GM23248 (cell line): ENCODE measurements at regions not wholly inside any gene's neighbourhood (a gene's known extent, or its start where the extent isn't known, plus 50 kb on each side); places are given as distances from the start of the nearest gene placed in this dataset.
A peak's percentile ranks its signal among the peaks of the same experiment; 100 is the strongest.

ENCODE experiments used
- DNase-seq: peaks from one replicate; pipeline ENCODE4 v3.0.0-alpha.2; 2015
- H2AFZ ChIP-seq: fragments of 200-600 bp; sonication (generic); 2 replicates; pipeline ENCODE4 v1.6.1; 2016; ENCODE audit warnings: antibody characterized with exemption
- H3F3A ChIP-seq: fragments of 200-600 bp; sonication (generic); 2 replicates; pipeline ENCODE4 v1.6.1; 2016; ENCODE audit warnings: mild to moderate bottlenecking, antibody characterized with exemption, mixed run types; ENCODE audit not compliant: insufficient read depth
- H3K27ac ChIP-seq: fragments of 200-600 bp; sonication (generic); 2 replicates; pipeline ENCODE4 v1.5.1; 2016; ENCODE audit warnings: mild to moderate bottlenecking
- H3K27me3 ChIP-seq: fragments of 200-600 bp; sonication (generic); replicated peaks from 2 replicates; pipeline ENCODE4 v1.6.1; 2016; ENCODE audit warnings: mild to moderate bottlenecking; ENCODE audit not compliant: insufficient read depth
- H3K36me3 ChIP-seq: fragments of 200-600 bp; sonication (generic); 2 replicates; pipeline ENCODE4 v1.6.1; 2016; ENCODE audit warnings: low read depth, mild to moderate bottlenecking
- H3K4me1 ChIP-seq: fragments of 200-600 bp; sonication (generic); 2 replicates; pipeline ENCODE4 v1.6.1; 2016; ENCODE audit warnings: mild to moderate bottlenecking; ENCODE audit not compliant: insufficient read depth
- H3K4me2 ChIP-seq: fragments of 200-600 bp; sonication (generic); one replicate; pipeline ENCODE4 v1.6.1; 2016; ENCODE audit warnings: mild to moderate bottlenecking; ENCODE audit not compliant: unreplicated experiment
- H3K4me3 ChIP-seq: fragments of 200-600 bp; sonication (generic); 2 replicates; pipeline ENCODE4 v1.5.1; 2016; ENCODE audit warnings: mild to moderate bottlenecking
- H3K79me2 ChIP-seq: fragments of 200-600 bp; sonication (generic); 2 replicates; pipeline ENCODE4 v1.6.1; 2016; ENCODE audit warnings: mild to moderate bottlenecking; ENCODE audit not compliant: insufficient read depth
- H3K9ac ChIP-seq: fragments of 200-600 bp; sonication (generic); 2 replicates; pipeline ENCODE4 v1.6.1; 2016; ENCODE audit warnings: mild to moderate bottlenecking
- H3K9me2 ChIP-seq: fragments of 200-600 bp; sonication (generic); 2 replicates; pipeline ENCODE4 v1.6.1; 2016; ENCODE audit warnings: mixed run types, mild to moderate bottlenecking, moderate library complexity; ENCODE audit not compliant: insufficient read depth
- H3K9me3 ChIP-seq: fragments of 200-600 bp; sonication (generic); one replicate; pipeline ENCODE4 v1.6.1; 2017; ENCODE audit warnings: low read depth
- H4K20me1 ChIP-seq: fragments of 200-600 bp; sonication (generic); 2 replicates; pipeline ENCODE4 v1.6.0; 2016; ENCODE audit not compliant: insufficient read depth
- EZH2 ChIP-seq: fragments of 200-600 bp; sonication (generic); IDR thresholded peaks from 2 replicates; pipeline ENCODE4 v1.6.1; 2018; ENCODE audit warnings: antibody characterized with exemption, mild to moderate bottlenecking; ENCODE audit not compliant: insufficient read depth, poor library complexity, severe bottlenecking
- EZH2phosphoT487 ChIP-seq: fragments of 200-600 bp; sonication (generic); IDR thresholded peaks from 2 replicates; pipeline ENCODE4 v1.6.1; 2018; ENCODE audit warnings: antibody characterized with exemption, moderate library complexity, mild to moderate bottlenecking, low read depth; ENCODE audit not compliant: insufficient read depth
- WGBS, 2 experiments: methylation state at CpG; one replicate each; pipeline ENCODE4 v1.1.6; 2015 to 2017; ENCODE audit warnings: low lambda C conversion rate in 2 of 2, low coverage in 1 of 2; ENCODE audit errors: missing lambda C conversion rate in 2 of 2; 5-methylcytosine and 5-hydroxymethylcytosine counted together
- in situ Hi-C: fragments of 300-500 bp; cut with MboI; formaldehyde crosslinking; loops from 2 replicates; pipeline ENCODE4 v1.15.0; 2020

GRCh38 chr6:90778417-90779203 lies 191.7 kb upstream of the MAP3K7 start:
- Histone ChIP-seq H3K4me1 (no peaks in the 10 kb centered on the region), H3K9me3 (no peaks in the 10 kb centered on the region), H3K9me2 (no peaks in the 10 kb centered on the region), H3K79me2 (no peaks in the 10 kb centered on the region), H3F3A (no peaks in the 10 kb centered on the region), H2AFZ (no peak overlapping the region), H3K9ac (no peak overlapping the region), H3K4me2 (no peak overlapping the region), H3K36me3 (no peaks in the 10 kb centered on the region), H3K27ac (no peak overlapping the region), H3K4me3 (no peak overlapping the region), H4K20me1 (no peaks in the 10 kb centered on the region), H3K27me3 (no peaks in the 10 kb centered on the region)
- 41 to 44% methylated on average over 5 of the region's 5 CpGs for WGBS, 2 experiments
- TF ChIP-seq EZH2 (no peak), EZH2phosphoT487 (no peak)
- no peak for DNase-seq
- in situ Hi-C loops = no loop called here

GRCh38 chr6:90770778-90771177 lies 183.9 kb upstream of the MAP3K7 start:
- Histone ChIP-seq H3F3A (no peaks in the 10 kb centered on the region), H3K4me3 (no peak overlapping the region), H3K27ac (no peak overlapping the region), H4K20me1 (no peaks in the 10 kb centered on the region; the same call in 1 of the 2 replicates), H3K9me3 (no peaks in the 10 kb centered on the region), H3K9me2 (no peaks in the 10 kb centered on the region), H3K79me2 (no peaks in the 10 kb centered on the region), H3K4me2 (no peak overlapping the region), H3K4me1 (no peaks in the 10 kb centered on the region), H3K27me3 (no peaks in the 10 kb centered on the region), H3K9ac (no peak overlapping the region), H2AFZ (no peak overlapping the region), H3K36me3 (no peaks in the 10 kb centered on the region)
- DNase-seq = no peak
- in situ Hi-C loops = no loop called here
- TF ChIP-seq EZH2 (no peak), EZH2phosphoT487 (no peak)

GRCh38 chr6:90765895-90766294 lies 179.0 kb upstream of the MAP3K7 start:
- Histone ChIP-seq H3F3A (no peaks in the 10 kb centered on the region), H3K27me3 (no peaks in the 10 kb centered on the region), H3K9me2 (no peaks in the 10 kb centered on the region), H3K9ac (no peak overlapping the region), H3K27ac (no peak overlapping the region), H2AFZ (no peak overlapping the region), H3K4me3 (no peak overlapping the region), H4K20me1 (no peaks in the 10 kb centered on the region; the same call in 1 of the 2 replicates), H3K79me2 (no peaks in the 10 kb centered on the region), H3K4me1 (no peaks in the 10 kb centered on the region), H3K36me3 (no peaks in the 10 kb centered on the region), H3K4me2 (no peak overlapping the region), H3K9me3 (no peaks in the 10 kb centered on the region)
- in situ Hi-C loops = no loop called here
- no peak for DNase-seq
- TF ChIP-seq EZH2 (no peak), EZH2phosphoT487 (no peak)
- WGBS, 2 experiments = 25% methylated on average over 3 of the region's 3 CpGs

DNA sequence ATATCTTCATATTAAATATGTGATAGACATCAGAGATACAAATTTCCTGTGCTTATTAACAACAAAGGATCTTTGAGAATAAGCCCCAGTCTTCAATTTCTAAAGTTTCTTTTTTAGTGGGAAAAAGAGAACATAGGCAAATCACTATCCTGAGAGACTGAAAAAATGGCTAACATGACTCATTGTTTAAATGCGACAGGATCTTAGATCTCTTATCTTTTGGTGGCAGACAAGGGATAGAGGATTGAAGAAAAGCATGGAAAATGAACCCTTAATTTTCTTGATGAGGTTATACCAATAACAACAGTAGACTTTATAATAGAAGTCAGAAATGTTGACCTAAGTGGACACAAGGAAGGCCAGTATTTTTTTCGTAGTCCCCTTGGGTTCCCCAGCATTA lies 178.6 kb upstream of the MAP3K7 start:
- H3K4me1 ChIP-seq = no peaks in the 10 kb centered on the region
- H3K9me3 ChIP-seq = no peaks in the 10 kb centered on the region
- no peak overlapping the region for H3K9ac ChIP-seq
- DNase-seq = no peak
- H3K36me3 ChIP-seq = no peaks in the 10 kb centered on the region
- no peak overlapping the region for H3K27ac ChIP-seq
- no peak overlapping the region for H3K4me2 ChIP-seq
- H3K4me3 ChIP-seq = no peak overlapping the region
- H3K79me2 ChIP-seq = no peaks in the 10 kb centered on the region
- no peaks in the 10 kb centered on the region for H3K9me2 ChIP-seq
- H2AFZ ChIP-seq = no peak overlapping the region
- no peaks in the 10 kb centered on the region for H3K27me3 ChIP-seq
- no peaks in the 10 kb centered on the region for H3F3A ChIP-seq
- WGBS, 2 experiments = 34 to 46% methylated on average over 2 of the region's 2 CpGs
- in situ Hi-C loops = no loop called here
- no peaks in the 10 kb centered on the region; the same call in 1 of the 2 replicates for H4K20me1 ChIP-seq
- TF ChIP-seq EZH2phosphoT487 (no peak), EZH2 (no peak)

GRCh38 chr6:90764001-90764400 lies 177.1 kb upstream of the MAP3K7 start:
- TF ChIP-seq EZH2 (no peak), EZH2phosphoT487 (no peak)
- H3F3A ChIP-seq = no peaks in the 10 kb centered on the region
- peak; percentile 1 for DNase-seq
- no peaks in the 10 kb centered on the region for H3K36me3 ChIP-seq
- no peaks in the 10 kb centered on the region for H3K4me1 ChIP-seq
- H3K79me2 ChIP-seq = no peaks in the 10 kb centered on the region
- WGBS, 2 experiments = 9 to 12% methylated on average over 3 of the region's 3 CpGs
- no peaks in the 10 kb centered on the region; the same call in 1 of the 2 replicates for H4K20me1 ChIP-seq
- H3K9ac ChIP-seq = no peak overlapping the region
- H3K4me3 ChIP-seq = no peak overlapping the region
- in situ Hi-C loops = no loop called here
- no peaks in the 10 kb centered on the region for H3K9me3 ChIP-seq
- H3K27me3 ChIP-seq = no peaks in the 10 kb centered on the region
- no peak overlapping the region for H3K4me2 ChIP-seq
- no peak overlapping the region for H3K27ac ChIP-seq
- no peaks in the 10 kb centered on the region for H3K9me2 ChIP-seq
- no peak overlapping the region for H2AFZ ChIP-seq
